ENCODE measurements at regions not wholly inside any gene's neighbourhood (a gene's known extent, or its start where the extent isn't known, plus 50 kb on each side); places are given as distances from the start of the nearest gene placed in this dataset.

DNA sequence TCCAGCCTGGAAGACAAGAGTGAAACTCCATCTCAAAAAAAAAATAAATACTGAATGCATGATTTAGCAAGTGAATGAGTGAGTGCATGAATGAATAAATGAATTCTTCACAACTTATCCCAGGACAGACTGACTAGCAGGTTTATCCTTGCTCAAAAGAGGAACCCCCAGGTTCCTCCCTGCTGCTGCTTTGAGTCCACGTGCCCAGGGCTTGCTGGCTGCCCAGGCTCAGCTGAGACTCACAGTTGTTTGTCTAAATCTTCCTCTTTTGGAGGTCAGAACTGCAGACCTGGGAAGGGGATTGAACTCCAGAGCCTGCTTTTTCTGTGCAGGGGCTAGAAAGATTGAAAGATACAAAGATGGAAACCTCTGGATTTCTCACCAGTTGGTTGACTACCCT is 117.4 kb upstream of the TMEM45B start (continued):
- TF ChIP-seq TBL1XR1 (IDR thresholded peaks at IDR 0.05; ENCODE audit: low read depth, low read length), result no peak
- TF ChIP-seq, protein P1, sequence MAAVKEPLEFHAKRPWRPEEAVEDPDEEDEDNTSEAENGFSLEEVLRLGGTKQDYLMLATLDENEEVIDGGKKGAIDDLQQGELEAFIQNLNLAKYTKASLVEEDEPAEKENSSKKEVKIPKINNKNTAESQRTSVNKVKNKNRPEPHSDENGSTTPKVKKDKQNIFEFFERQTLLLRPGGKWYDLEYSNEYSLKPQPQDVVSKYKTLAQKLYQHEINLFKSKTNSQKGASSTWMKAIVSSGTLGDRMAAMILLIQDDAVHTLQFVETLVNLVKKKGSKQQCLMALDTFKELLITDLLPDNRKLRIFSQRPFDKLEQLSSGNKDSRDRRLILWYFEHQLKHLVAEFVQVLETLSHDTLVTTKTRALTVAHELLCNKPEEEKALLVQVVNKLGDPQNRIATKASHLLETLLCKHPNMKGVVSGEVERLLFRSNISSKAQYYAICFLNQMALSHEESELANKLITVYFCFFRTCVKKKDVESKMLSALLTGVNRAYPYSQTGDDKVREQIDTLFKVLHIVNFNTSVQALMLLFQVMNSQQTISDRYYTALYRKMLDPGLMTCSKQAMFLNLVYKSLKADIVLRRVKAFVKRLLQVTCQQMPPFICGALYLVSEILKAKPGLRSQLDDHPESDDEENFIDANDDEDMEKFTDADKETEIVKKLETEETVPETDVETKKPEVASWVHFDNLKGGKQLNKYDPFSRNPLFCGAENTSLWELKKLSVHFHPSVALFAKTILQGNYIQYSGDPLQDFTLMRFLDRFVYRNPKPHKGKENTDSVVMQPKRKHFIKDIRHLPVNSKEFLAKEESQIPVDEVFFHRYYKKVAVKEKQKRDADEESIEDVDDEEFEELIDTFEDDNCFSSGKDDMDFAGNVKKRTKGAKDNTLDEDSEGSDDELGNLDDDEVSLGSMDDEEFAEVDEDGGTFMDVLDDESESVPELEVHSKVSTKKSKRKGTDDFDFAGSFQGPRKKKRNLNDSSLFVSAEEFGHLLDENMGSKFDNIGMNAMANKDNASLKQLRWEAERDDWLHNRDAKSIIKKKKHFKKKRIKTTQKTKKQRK (IDR thresholded peaks at IDR 0.05; ENCODE audit: low read depth, low read length), result no peak

- TF ChIP-seq DPF2 (IDR thresholded peaks at IDR 0.05) (no peak), BRCA1 (IDR thresholded peaks at IDR 0.05; ENCODE audit: low read depth, low read length) (no peak), ZNF384 (IDR thresholded peaks at IDR 0.05; ENCODE audit: borderline replicate concordance, low read depth, low read length) (no peak)
- TF ChIP-seq, protein P2, sequence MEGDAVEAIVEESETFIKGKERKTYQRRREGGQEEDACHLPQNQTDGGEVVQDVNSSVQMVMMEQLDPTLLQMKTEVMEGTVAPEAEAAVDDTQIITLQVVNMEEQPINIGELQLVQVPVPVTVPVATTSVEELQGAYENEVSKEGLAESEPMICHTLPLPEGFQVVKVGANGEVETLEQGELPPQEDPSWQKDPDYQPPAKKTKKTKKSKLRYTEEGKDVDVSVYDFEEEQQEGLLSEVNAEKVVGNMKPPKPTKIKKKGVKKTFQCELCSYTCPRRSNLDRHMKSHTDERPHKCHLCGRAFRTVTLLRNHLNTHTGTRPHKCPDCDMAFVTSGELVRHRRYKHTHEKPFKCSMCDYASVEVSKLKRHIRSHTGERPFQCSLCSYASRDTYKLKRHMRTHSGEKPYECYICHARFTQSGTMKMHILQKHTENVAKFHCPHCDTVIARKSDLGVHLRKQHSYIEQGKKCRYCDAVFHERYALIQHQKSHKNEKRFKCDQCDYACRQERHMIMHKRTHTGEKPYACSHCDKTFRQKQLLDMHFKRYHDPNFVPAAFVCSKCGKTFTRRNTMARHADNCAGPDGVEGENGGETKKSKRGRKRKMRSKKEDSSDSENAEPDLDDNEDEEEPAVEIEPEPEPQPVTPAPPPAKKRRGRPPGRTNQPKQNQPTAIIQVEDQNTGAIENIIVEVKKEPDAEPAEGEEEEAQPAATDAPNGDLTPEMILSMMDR (IDR thresholded peaks at IDR 0.05 in 2 of 3, conservative IDR thresholded peaks at IDR 0.05 in 1 of 3; ENCODE audit: control insufficient read depth in 2 of 3, extremely low read depth in 1 of 3, insufficient read depth in 1 of 3, low read depth in 3 of 3, low read length in 3 of 3), result 0 out of 6 replicates have a peak, but pooled peaks of 1 of the 3 experiments have one; percentile 7
- ChIA-PET POLR2A (no interaction called here), SMC1A (ENCODE audit: uncharacterized antibody, unreplicated experiment) (no interaction called here), CTCF (no interaction called here), RAD21 (ENCODE audit: unreplicated experiment) (no interaction called here)
- in situ Hi-C loops (cut with MboI) (no loop called here), intact Hi-C loops (cut with micrococcal nuclease; ENCODE audit: unreplicated experiment) (loop anchor here (5.0 to 10.0 kb wide), 2 partner anchors 323 to 585 kb away; partner anchors contain the start of gene BARX2)
- Histone ChIP-seq H3K27me3 (replicated peaks in 1 of 2; ENCODE audit: control insufficient read depth in 2 of 2, insufficient read depth in 2 of 2, low read length in 1 of 2) (no peaks in the 10 kb centered on the region; a peak in 2 of 4 replicates), H3K36me3 (ENCODE audit: control insufficient read depth in 2 of 2, insufficient read depth in 2 of 2, low read length in 1 of 2) (no peaks in the 10 kb centered on the region), H3K9ac (ENCODE audit: control insufficient read depth, insufficient read depth, low read length) (no peak overlapping the region), H3K4me1 (ENCODE audit: control insufficient read depth, insufficient read depth, low read length) (0 out of 2 replicates have a peak, but pooled peaks cover 2% of the 10 kb centered on the region), H3K4me3 (no peak overlapping the region), H2AFZ (ENCODE audit: control insufficient read depth, low read depth, low read length) (no peak overlapping the region), H3K4me2 (ENCODE audit: control insufficient read depth, insufficient read depth) (no peak overlapping the region), H3K9me3 (replicated peaks; ENCODE audit: control insufficient read depth, insufficient read depth, low read length) (no peaks in the 10 kb centered on the region), H3K79me2 (ENCODE audit: control insufficient read depth, insufficient read depth, low read length) (no peaks in the 10 kb centered on the region), H3K27ac (ENCODE audit: control insufficient read depth, insufficient read depth) (no peak overlapping the region), H4K20me1 (ENCODE audit: control insufficient read depth, insufficient read depth) (no peaks in the 10 kb centered on the region)
- WGBS (ENCODE audit: insufficient coverage, insufficient replicate concordance, low lambda C conversion rate, missing lambda C conversion rate), result 23% methylated on average over 14 of the region's 14 CpGs
- no peak for FAIRE-seq
- ATAC-seq, result no peak
- no peak for DNase-seq (ENCODE audit: low read depth, low spot score)
- no TSS peak for BruUV-seq (replicated peaks)
Observed at GRCh38 chr11:129699711-129700304, 115.8 kb upstream of the TMEM45B start.
